ENCODE measurements at regions not wholly inside any gene's neighbourhood (a gene's known extent, or its start where the extent isn't known, plus 50 kb on each side); places are given as distances from the start of the nearest gene placed in this dataset.

DNA sequence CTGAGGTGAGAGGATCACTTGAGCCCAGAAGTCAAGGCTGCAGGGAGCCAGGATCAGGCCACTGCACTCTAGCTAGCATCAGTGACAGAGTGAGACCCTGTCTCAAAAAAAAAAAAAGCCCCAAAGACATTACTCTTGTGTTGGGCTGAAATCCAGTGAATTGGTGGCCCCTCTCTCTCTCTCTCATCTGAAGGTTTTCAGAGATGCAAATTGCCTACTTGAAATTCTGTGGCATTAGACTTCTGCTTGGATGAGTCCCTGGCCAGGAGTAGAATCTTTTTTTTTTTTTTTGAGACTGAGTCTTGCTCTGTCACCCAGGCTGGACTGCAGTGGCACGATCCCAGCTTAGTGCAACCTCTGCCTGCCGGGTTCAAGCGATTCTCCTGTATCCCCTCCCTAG is 112.0 kb upstream of the ATF7IP start:
- H3K27ac Mint-ChIP-seq = no peak overlapping the region
- ChIA-PET CTCF (no interaction called here), POLR2A (no interaction called here)
- DNase-seq (no peak), ATAC-seq (no peak)
- intact Hi-C loops (cut with micrococcal nuclease) = no loop called here
- H3K4me1 Mint-ChIP-seq (ENCODE audit: low read depth) = peaks cover 44% of the 10 kb centered on the region
- H3K27me3 Mint-ChIP-seq = no peaks in the 10 kb centered on the region
- peaks cover 13% of the 10 kb centered on the region for H3K36me3 Mint-ChIP-seq (ENCODE audit: low read depth)
- no peak for TF ChIP-seq CTCF (IDR thresholded peaks at IDR 0.05)
- H3K9me3 Mint-ChIP-seq = peaks cover 13% of the 10 kb centered on the region
- H3K4me3 Mint-ChIP-seq = no peak overlapping the region

GRCh38 chr12:14254781-14255180 is 110.7 kb upstream of the ATF7IP start:
- no peaks in the 10 kb centered on the region for H3K27me3 Mint-ChIP-seq
- no peak for TF ChIP-seq CTCF (IDR thresholded peaks at IDR 0.05)
- H3K36me3 Mint-ChIP-seq (ENCODE audit: low read depth) = peaks cover 19% of the 10 kb centered on the region
- no peak overlapping the region for H3K4me3 Mint-ChIP-seq
- intact Hi-C loops (cut with micrococcal nuclease) = no loop called here
- peak overlapping the region; percentile 92 for H3K27ac Mint-ChIP-seq
- POLR2A ChIA-PET = interaction anchor here (1.1 kb wide), 1 partner anchor 198 kb away, joined by 3 read pairs; no protein-coding TSS in a partner anchor
- DNase-seq (no peak), ATAC-seq (no peak)
- H3K4me1 Mint-ChIP-seq (ENCODE audit: low read depth) = peaks cover 46% of the 10 kb centered on the region
- H3K9me3 Mint-ChIP-seq = peaks cover 20% of the 10 kb centered on the region
- CTCF ChIA-PET = interaction anchor here (0.8 to 2.1 kb wide), 8 partner anchors 15 to 200 kb away, joined by 3 to 12 read pairs (median 3); partner anchors contain the start of gene ATF7IP

- ATAC-seq = peak; percentile 57
- TF ChIP-seq CTCF (IDR thresholded peaks at IDR 0.05) = no peak
- H3K4me1 Mint-ChIP-seq (ENCODE audit: low read depth) = peaks cover 49% of the 10 kb centered on the region
Observed at GRCh38 chr12:14256121-14256520, 109.4 kb upstream of the ATF7IP start.

GRCh38 chr12:14256555-14257169 is 108.8 kb upstream of the ATF7IP start:
- DNase-seq (peak; percentile 87), ATAC-seq (peak; percentile 74)
- intact Hi-C loops (cut with micrococcal nuclease) = loop anchor here (2.0 kb wide), 2 partner anchors 110 to 160 kb away; no protein-coding TSS in a partner anchor
- CTCF ChIA-PET = interaction anchor here (1.0 to 2.1 kb wide), 4 partner anchors 18 to 161 kb away, joined by 3 to 12 read pairs (median 7); partner anchors contain the start of gene ATF7IP
- Mint-ChIP-seq H3K4me1 (ENCODE audit: low read depth) (peaks cover 49% of the 10 kb centered on the region), H3K4me3 (peak overlapping the region; percentile 52), H3K36me3 (ENCODE audit: low read depth) (peaks cover 22% of the 10 kb centered on the region), H3K27me3 (no peaks in the 10 kb centered on the region), H3K27ac (peak overlapping the region; percentile 92), H3K9me3 (peaks cover 25% of the 10 kb centered on the region)
- TF ChIP-seq CTCF (IDR thresholded peaks at IDR 0.05) = peak; percentile 81
- POLR2A ChIA-PET = interaction anchor here (0.8 to 1.4 kb wide), 2 partner anchors 17 to 134 kb away, joined by 3 to 5 read pairs; no protein-coding TSS in a partner anchor

More at GRCh38 chr12:14256121-14256520, 109.4 kb upstream of the ATF7IP start:
- POLR2A ChIA-PET = interaction anchor here (0.8 to 1.4 kb wide), 4 partner anchors 16 to 135 kb away, joined by 3 to 5 read pairs (median 4); partner anchors contain the start of gene ATF7IP
- Mint-ChIP-seq H3K9me3 (peaks cover 25% of the 10 kb centered on the region), H3K27ac (peak overlapping the region; percentile 92), H3K27me3 (no peaks in the 10 kb centered on the region), H3K4me3 (peak overlapping the region; percentile 52), H3K36me3 (ENCODE audit: low read depth) (peaks cover 22% of the 10 kb centered on the region)
- CTCF ChIA-PET = interaction anchor here (0.6 to 2.1 kb wide), 5 partner anchors 18 to 162 kb away, joined by 3 to 12 read pairs (median 4); partner anchors contain the start of gene ATF7IP
- intact Hi-C loops (cut with micrococcal nuclease) = loop anchor here (2.0 kb wide), 2 partner anchors 111 to 161 kb away; no protein-coding TSS in a partner anchor
- DNase-seq = peak; percentile 70

DNA sequence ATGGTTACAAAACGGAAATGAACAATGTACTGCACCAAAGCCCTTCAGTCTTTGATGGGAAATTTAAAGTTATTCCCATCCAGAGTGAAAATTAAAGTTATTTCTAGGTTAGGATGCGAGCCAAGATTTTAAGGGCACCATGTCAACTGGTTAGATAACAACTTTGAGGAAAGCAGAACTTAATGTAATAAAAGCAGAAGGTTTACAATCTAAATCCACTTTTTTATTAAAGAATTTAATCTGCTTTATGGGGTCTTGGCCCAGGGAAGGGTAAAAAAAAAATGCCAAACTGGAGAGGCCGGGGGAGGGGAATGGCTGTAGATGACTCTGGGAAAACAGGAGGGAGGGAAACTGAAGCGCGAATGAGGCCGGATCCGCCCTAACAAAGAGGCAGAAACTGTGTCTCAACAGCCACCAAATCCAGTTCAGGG is 108.2 kb upstream of the ATF7IP start:
- POLR2A ChIA-PET = interaction anchor here (0.6 to 2.3 kb wide), 7 partner anchors 16 to 196 kb away, joined by 3 to 13 read pairs (median 4); partner anchors contain the start of gene ATF7IP
- no peak for DNase-seq
- no peak for ATAC-seq
- Mint-ChIP-seq H3K27me3 (no peaks in the 10 kb centered on the region), H3K27ac (peak overlapping the region; percentile 92), H3K9me3 (peaks cover 25% of the 10 kb centered on the region), H3K4me1 (ENCODE audit: low read depth) (peaks cover 46% of the 10 kb centered on the region), H3K36me3 (ENCODE audit: low read depth) (peaks cover 22% of the 10 kb centered on the region), H3K4me3 (peak overlapping the region; percentile 52)
- CTCF ChIA-PET = interaction anchor here (0.6 to 1.9 kb wide), 16 partner anchors 16 to 197 kb away, joined by 3 to 18 read pairs (median 4); partner anchors contain the start of gene ATF7IP
- intact Hi-C loops (cut with micrococcal nuclease) = loop anchor here (2.0 kb wide), 2 partner anchors 109 to 159 kb away; no protein-coding TSS in a partner anchor
- no peak for TF ChIP-seq CTCF (IDR thresholded peaks at IDR 0.05)

Data from activated CD8-positive, alpha-beta T cell treated with anti-CD3 and anti-CD28 coated beads for 36 hours (primary cell).